GM19043 (cell line): ENCODE measurements at regions not wholly inside any gene's neighbourhood (a gene's known extent, or its start where the extent isn't known, plus 50 kb on each side); places are given as distances from the start of the nearest gene placed in this dataset.
"Not testable (repeated sequence)": the region's sequence is repeated elsewhere in the genome, so short reads cannot be mapped to it uniquely, and the experiment has no call there.

ENCODE experiments used
- ATAC-seq: cut with Tn5 transposase; IDR thresholded peaks from one replicate; pipeline ENCODE4 v1.9.1; 2021; ENCODE audit warnings: low read depth; ENCODE audit not compliant: unreplicated experiment

DNA sequence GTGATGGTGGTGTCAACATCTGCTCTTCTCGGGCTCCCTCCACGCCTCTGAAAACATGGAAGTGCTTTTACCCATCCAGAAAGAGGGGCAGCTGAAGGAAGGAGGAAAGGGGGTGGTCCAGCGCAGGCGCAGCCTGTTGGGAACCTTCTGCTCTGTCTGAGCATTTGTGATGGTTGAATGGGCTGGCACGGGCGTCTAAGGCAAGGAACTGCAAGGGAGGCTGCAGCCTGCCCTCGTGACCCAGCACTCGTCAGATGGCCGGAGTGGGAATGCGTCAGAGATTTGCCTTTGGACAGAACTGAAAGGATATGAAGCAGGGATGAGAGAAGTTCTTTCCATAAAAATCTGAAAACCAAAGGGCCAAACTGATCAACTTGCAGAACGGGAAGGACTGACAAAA, 62.3 kb upstream of the PLGLB2 start:
- not testable (repeated sequence) for ATAC-seq

DNA sequence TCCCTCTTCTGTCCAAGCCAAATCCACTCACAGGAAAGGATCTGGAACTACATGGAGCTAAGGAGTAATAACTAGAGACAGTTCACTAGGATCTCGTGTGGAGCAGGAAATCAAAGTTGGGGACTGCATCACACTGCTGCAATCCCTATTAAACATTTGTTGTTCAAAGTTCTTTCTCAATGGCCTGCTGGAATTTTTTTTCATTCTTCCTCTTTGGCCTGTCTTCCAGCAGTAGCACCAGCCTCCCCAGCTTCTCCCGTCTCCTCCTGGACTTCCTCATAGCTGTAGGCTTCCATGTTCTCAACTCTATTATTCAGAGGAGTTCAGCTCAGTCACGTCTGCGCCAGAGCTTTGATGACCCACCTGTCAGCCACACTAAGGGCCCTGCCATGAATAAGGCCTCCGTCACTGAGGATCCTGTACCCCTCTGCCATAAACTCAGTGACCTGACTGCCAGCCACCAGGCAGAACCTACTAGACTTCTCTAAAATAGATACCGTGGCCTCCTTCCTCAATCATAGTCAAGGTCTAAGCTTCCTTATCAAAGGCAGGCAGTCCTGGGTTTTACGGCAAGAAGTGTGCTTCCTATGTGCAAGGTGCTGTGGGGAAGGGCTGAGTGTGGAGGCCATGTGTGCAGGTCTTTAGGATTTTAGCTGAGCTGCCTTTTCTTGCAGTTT, 60.9 kb upstream of the PLGLB2 start:
- not testable (repeated sequence) for ATAC-seq

DNA sequence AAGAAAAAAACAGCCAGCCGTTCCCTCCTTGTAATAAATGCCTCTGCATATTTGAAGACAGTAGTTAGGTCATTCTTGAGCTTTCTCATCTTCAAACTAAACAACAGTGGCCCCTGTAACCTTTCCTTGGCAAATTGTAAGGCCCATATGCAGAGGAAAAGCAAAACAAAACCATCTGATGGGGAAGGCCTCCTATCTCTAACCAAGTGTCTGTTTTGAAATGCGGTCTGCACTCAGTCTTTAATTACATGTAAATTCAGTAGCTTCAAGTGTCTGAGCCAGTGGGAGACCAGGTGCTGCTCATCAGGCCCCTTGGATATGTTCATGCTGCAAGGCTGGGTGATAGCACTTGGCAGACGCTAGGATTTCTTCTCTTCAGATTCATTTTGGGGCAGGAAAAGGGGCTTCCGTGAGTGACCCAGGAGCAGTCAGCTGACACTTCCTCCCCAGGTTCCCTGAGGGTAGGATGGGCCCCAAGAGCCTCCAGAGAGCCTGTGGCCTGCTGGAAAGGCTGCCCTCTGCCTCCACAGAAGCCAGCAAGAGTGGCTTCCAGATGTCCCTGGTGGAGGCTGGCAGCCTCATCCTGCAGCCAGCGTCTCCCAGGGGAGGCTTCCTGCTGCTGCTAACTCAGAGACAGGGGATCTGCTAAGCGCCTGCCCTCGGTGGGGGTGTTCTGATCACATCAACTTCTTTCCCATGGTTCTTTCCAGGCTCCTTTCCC, 60.2 kb upstream of the PLGLB2 start:
- ATAC-seq = not testable (repeated sequence)

DNA sequence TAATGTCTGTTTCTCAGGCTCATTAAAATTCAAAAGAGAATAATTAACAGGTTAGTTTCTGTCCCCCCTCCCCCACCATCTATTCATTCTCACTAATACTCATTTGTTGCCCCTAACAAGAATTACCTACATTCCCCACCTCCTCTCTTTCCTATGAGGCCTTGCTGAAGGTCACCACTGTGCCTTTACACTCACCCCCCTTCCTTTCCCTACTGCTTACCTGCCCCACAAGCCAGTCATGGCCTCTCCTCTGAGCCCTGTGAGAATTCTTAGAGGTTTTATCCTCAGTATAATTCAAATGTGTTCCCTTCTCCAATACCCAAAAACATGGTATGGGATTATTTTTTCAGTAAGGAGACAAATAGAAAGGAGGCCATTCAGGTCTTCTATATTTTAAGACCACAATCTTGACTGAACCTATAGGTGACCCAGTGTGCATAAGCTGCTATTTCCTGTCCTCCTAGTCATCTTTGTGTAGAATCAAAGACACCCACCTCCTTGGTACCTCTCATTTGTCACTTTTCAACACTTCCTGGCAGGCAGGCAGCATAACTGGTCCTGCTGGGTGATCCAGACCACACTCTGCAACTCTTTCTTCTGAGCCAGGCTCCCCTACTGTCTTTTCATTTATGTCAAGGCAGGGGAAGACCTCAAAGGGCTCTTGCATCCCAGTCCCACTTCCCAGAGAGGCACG, 55.8 kb upstream of the PLGLB2 start:
- not testable (repeated sequence) for ATAC-seq

DNA sequence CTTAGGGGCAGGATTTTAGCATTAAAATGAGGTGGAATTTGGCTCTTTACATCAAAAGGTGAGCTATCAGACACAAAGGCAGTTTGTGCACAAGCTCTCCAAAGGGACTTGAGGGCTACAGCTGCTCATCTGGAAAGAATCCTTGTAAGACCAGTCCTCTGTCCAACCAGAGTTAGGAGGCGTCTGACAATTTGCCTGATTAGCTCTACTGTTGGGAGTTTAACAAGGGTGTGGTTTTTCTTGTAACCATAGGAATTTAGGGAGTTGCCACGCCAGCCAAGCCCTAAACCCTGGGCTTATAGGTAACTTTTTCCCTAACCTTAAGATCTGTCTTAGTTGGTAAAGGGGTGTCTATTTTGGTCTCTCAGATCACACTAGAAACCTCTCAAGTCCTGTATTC, 55.0 kb upstream of the PLGLB2 start:
- ATAC-seq = not testable (repeated sequence)

DNA sequence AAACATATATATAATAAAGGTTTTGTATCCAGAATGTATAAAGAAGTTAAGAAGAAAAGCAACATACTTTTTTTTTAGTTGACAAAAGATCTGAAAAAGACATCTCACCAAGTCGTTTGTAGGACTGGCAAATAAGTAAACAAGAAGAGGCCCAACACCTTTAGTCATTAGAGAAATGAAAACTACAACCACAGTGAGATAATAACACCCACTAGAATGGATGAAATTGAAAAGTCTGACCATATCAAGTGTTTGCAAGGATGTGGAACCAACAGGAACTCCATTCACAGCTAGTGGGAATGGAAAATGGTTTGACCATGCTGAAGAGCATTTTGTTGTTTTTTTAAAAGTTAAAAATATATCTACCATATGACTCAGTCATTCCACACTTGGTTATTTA, 54.0 kb upstream of the PLGLB2 start:
- ATAC-seq = not testable (repeated sequence)

DNA sequence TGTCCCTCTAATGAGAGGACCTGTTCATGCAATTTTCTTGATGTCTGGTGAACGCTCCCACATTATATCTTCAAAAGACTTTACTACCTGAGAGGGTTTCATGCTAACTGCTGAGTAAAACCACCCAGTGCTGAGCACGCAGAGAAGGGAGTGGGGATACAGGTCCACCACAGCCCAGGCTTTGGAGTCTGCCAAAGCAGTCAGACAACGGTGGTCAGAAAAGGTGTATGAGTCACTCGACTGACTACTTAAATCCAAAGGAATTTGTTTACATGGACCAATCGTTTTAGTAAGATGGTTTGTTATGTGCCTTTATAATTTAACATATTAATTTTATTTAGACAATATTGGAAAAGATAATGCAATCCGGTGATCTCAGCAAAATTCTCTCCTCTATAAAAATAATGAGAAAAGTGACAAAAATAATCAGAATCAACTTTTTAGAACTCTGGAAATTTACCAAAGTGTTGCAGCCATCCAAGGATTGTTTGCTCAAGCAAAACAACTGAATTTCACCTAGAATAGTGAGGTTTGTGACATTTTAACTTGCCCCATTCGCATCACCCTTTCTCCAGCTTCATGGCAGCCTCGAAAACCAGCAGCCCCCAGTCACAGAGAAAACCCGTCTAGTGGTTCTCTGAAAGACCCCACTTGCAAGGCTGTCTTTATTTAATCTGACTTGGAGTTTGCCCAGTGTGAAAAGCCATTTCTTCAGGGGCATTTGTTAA, 52.1 kb upstream of the PLGLB2 start:
- not testable (repeated sequence) for ATAC-seq
